ENCODE measurements at regions not wholly inside any gene's neighbourhood (a gene's known extent, or its start where the extent isn't known, plus 50 kb on each side); places are given as distances from the start of the nearest gene placed in this dataset.
"Not testable (repeated sequence)": the region's sequence is repeated elsewhere in the genome, so short reads cannot be mapped to it uniquely, and the experiment has no call there.

- no peak for TF ChIP-seq CTCF (IDR thresholded peaks at IDR 0.05; ENCODE audit: low read length, missing control alignments)
- no peak for DNase-seq (ENCODE audit: low read depth)
These were observed 78.8 kb downstream of the IGLL1 start for GRCh38 chr22:23501261-23501619.

DNA sequence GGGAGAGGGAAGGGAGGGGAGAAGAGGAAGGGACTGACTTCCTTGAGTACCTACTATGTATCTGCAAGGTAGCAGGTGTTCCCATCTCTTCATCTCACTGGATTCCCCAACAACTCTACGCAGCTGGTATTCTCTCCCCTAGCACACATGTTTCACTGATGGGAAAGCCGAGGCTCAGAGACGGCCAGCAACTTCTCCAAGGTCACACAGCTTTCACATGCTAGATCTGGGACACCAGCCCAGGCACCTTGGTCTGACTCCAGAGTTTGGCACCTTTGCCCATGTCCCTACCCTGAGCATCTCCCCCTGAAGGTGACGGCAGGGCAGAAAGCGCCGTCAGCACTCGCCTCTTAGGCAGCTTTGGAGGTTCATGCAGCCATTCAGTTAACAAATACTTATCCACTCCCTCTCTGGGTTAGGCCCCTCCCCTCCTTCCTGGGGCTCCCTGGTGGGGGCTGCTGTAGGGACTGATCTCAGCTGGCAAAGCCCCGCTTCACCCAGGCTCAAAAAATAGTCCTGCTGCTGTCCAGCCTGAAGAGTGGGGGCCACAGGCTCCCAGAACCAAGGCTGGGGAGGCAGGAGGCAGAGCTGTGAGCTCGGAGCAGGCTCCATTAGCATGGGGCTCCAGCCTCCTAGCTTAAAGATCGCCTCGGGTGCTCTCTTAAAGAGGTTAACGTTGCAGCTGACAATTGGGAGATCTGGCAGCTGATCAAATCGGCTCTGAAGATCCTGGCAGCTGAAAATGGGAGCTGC, 79.4 kb downstream of the IGLL1 start:
- DNase-seq (ENCODE audit: low read depth), result no peak
- TF ChIP-seq CTCF (IDR thresholded peaks at IDR 0.05; ENCODE audit: low read length, missing control alignments), result no peak
- no peak overlapping the region for H3K4me3 ChIP-seq (replicated peaks; ENCODE audit: low read depth, low read length)

More at GRCh38 chr22:23501261-23501619, 78.8 kb downstream of the IGLL1 start:
- H3K4me3 ChIP-seq (replicated peaks; ENCODE audit: low read depth, low read length), result no peak overlapping the region

DNA sequence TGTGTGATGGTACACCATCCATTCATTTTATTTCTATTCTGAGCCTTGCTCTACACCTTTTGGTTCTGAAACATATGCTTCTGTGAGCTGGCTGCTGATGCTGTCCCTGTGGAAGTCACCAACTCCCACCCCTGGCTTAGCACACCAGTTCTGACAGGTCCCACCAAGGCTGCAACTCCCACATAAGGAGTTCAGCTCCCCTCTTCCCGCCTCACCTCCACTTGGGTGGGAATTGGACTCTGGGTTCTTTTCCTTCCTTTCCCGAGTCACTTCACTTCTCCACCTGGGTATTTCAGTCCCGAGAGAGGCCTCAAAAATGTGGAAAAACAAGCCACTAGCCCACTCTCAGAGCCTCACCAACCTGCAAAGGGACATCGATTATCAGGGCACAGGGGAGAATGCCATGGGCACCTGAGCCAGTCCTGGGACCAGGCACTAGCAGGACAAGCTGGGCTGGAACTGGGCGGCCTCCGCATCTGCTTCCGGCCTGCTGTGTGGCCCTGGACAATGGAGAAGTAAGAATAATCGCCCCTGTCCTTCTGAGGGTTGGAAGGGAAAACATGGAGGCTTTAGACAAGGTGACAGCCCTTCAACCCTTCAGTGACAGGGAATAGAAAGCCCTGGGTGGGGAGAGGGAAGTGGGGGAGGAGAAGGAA, 80.1 kb downstream of the IGLL1 start:
- H3K4me3 ChIP-seq (replicated peaks; ENCODE audit: low read depth, low read length), result no peak overlapping the region
- TF ChIP-seq CTCF (IDR thresholded peaks at IDR 0.05; ENCODE audit: low read length, missing control alignments), result no peak
- no peak for DNase-seq (ENCODE audit: low read depth)

GRCh38 chr22:23498811-23499798, 81.0 kb downstream of the IGLL1 start:
- no peak for DNase-seq (ENCODE audit: low read depth)
- TF ChIP-seq CTCF (IDR thresholded peaks at IDR 0.05; ENCODE audit: low read length, missing control alignments), result no peak
- no peak overlapping the region for H3K4me3 ChIP-seq (replicated peaks; ENCODE audit: low read depth, low read length)

DNA sequence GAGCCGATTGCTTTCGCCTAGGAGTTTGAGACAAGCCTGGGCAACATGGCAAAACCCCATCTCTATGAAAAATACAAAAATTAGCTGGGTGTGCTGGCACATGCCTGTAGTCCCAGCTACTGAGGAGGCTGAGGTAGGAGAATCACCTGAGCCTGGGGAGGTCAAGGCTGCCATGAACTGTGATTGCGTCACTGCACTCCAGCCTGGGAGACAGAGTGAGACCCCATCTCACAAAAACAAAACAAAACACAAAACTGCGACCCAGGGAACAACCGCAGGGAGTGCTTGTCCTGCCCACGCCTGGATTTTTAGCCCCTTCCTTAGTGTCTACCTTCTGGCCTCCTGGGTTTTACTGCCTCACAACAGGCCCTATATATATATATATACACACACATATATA, 82.2 kb downstream of the IGLL1 start:
- DNase-seq (ENCODE audit: low read depth); H3K4me3 ChIP-seq (replicated peaks; ENCODE audit: low read depth, low read length): not testable (repeated sequence)

DNA sequence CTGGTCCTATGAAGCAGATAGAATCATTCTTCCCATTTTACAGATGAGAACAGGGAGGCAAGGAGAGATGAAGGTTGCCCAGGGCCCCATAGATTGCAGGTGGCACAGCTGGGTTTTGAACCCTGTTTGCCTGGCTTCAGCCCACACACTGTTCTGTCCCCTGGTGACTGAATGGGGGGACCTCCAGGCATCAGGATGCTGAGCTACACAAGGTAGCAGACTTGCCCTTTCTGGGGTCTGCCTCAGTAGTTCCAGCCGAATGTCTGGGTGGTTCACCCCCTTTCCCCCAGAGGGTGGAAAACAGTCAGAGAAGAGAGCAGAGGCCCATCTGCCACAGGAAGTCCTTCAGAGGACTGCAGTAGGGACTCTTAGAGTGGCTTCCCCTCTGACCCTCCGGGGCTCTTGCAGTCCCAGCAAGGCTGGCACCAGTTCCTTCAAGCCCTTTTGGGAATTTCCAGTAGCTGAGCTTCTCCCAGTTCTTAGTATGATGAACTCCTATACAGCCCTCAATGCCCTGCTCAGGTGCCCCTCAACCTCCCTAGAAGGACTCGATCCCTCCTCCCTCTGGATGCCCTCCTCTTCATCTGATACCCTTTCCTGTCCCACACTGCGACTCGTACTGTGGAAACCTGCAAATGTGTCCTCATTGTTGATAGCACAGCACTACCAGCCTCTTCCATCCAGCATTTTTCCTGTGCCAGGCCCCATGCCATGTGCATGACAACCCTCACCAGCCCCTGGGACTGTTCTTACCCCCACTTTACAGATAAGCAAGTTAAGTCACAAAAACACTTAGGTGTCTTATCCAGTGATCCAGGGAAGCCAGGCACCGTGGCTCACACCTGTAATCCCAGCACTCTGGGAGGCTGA, 82.8 kb downstream of the IGLL1 start:
- TF ChIP-seq CTCF (IDR thresholded peaks at IDR 0.05; ENCODE audit: low read length, missing control alignments), result no peak
- DNase-seq (ENCODE audit: low read depth), result no peak
- no peak overlapping the region for H3K4me3 ChIP-seq (replicated peaks; ENCODE audit: low read depth, low read length)
